M059J (cell line): ENCODE measurements at regions not wholly inside any gene's neighbourhood (a gene's known extent, or its start where the extent isn't known, plus 50 kb on each side); places are given as distances from the start of the nearest gene placed in this dataset.

ENCODE experiments used
- DNase-seq: peaks from one replicate; pipeline ENCODE4 v3.0.0-alpha.2; 2012; ENCODE audit warnings: low read depth

DNA sequence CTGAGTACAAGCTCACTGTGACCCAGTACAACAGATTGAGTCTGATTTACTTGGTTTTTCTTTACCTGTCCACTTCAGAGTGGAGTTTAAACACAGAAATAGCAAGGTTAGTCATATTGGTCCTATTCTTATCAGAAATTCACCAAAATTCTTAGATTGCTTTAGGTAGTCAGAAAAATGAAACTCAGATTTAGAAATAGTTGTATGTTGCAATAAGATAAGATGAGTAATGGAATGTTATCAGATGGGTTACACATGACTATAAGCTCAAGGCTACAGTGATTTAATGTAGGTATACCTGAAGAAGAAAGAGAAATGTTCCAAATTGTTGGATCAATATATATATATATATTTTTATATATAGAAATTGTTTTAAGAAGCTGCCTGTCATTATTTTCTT lies 524.1 kb downstream of the LRFN5 start:
- no peak for DNase-seq

DNA sequence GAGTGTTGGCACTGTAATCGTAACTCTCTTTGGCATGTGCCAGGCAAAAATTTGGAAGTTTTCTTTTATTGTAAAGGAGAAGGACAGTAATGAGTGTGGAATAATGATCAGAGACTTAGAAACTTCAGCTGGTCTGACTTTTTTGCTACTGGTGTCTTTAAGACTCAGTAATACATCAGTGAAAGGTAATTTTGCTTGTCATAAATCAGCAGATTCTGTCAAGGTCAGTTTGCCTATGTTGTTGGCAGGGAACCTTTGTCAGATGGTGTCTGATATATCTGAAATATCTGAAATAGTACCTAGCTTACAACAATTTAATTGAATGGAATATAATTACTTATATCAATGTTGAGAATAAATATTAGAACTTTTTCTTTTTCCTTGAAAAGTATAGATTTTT lies 516.9 kb downstream of the LRFN5 start:
- no peak for DNase-seq

DNA sequence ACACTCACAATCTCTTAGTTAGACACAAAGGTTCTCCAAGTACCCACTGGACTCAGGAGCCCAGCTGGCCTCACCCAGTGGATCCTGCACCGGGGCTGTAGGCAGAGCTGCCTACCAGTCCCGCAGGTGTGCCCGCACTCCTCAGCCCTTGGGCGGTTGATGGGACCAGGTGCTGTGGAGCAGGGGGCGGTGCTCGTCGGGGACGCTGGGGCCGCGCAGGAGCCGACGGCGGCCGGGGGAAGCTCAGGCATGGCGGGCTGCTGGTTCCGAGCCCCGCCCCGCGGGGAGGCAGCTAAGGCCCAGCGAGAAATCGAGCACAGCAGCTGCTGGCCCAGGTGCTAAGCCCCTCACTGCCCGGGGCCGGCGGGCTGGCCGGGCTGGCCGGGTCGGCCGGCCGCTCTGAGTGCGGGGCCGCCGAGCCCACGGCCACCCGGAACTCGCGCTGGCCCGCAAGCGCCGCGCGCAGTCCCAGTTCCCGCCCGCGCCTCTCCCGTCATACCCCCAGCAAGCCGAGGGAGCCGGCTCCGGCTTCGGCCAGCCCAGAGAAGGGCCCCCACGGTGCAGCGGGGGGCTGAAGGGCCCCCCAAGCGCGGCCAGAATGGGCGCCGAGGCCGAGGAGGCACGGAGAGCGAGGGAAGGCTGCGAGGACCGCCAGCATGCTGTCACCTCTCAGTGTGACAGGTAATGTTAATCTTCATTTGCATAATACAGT lies 506.8 kb downstream of the LRFN5 start:
- DNase-seq, result no peak

DNA sequence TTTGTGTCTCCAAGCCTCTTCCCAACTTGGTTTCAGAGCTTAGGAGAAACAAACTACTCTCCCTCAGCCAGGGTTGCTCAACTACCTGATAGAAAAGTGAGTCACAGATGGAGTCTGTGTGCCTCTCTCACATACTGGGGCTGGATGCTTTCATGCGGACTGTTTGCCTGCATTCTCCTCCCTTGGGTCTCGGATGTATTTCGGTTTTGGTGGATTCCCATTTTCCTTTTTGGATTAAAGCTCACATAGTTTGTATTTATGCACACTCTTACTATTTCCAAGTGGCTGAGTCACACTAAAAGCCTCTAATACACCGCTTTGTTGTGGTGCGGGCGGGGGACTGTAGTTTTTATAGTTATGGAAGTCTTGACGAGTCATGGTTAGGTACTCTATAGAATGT lies 505.4 kb downstream of the LRFN5 start:
- peak; percentile 12 for DNase-seq

DNA sequence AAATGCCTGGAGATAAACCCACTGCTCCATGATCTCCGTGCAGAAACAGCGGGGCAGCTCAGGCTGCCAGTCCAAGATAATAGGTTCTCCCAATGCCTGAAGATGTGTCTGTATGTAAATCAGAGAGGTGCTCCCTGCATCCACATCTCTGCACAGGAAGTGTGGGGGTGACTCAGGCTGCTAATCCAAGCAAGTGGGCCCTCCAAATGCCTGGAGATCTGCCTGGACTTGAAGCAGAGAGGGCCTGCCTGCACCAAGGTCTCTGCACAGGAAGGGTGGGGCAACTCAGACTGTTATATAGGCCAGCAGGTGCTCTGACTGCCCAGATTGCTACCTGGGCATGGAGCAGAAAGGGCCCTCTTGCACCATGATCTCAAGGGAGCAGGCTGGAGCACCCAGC lies 504.7 kb downstream of the LRFN5 start:
- no peak for DNase-seq

DNA sequence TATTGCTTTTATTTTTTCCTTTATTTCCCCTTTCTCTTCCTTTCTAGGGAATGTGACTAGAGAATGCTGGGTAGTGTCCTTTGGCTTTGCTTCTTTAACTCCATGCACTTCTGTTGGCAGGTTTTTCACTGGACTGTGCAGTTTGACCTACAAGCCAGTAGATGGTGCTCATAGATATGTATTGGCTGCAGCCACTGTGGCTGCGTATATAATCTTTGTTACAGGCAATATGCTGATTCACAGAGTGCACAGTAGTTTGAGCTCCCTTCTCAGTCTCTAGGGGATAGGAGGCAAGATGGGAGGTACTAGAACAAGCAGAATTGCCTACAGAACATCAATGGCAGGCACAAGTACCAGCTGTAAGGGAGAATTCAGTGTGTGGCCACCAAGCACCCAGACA lies 503.5 kb downstream of the LRFN5 start:
- peak; percentile 13 for DNase-seq

DNA sequence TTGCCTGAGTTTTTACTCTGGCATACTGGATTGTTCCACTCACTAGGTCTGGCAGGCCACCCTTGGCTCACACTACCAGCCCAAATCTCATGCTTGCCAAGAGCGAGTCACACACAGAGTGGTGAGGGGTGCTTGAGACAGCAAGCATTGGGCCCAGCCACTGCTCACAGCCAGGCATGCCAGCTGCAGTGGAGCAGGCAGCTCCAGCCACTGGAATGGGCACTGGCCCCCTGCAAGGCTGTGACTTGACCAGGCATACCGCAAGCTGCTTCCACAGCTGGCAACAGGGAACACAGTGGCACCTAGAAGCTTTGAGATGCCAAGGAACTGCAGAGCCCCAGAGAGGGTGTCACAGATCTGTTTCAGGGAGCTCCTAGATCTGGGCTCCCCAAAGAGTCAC lies 488.5 kb downstream of the LRFN5 start:
- DNase-seq, result peak; percentile 11

DNA sequence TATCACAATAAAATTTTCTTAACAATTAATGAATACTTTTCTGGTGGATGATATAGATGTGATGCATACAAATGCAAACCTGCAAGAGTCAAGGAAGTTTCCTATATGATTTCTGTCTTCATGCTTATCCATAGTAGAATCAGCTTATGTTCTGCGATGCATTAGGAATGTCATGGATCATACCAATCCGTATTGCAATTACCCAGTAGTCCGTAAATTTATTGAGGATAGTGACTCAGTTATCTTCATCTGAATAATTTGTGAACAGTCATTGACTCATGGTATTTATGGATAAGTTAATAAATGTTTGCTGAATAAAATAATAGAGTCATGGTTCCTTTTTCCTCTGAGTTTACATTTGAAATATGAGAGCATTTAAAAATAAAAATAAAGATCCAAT lies 483.4 kb downstream of the LRFN5 start:
- DNase-seq, result no peak

DNA sequence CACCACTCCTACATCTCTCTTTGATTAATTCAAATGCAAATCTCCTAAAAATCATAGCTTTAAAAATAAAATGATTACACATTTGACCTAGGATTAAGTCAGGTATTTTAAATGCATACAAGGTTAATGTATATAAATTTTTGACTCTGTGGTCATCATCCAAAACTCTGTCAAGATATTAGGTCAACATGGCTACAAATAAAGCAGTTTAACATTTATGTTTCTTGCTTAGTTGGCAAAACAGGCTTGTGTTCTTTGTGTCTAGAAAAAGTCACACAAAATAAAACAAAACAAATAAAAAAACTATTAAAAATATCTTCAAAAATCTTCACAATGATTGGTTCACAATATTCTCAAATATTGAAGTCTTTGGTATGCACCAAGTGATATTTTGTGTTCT lies 473.2 kb downstream of the LRFN5 start:
- DNase-seq, result no peak

DNA sequence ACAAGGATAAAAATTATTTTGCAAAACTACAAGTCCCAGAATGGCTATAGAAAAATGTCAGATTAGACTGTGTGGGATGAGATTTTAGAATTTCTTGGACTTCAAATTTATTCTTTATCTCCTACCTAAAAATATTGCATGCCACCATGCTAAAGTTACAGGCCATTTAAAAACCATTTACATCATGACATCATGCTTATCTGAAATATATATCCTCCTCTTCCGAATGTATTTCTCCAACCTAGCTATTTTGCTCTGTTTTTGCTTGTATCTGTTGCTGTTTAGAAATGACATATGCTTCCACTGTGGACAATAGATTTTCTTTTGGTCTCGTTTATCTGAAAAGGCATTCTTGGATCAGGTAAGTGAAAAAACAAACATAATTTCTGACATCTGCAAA lies 471.7 kb downstream of the LRFN5 start:
- no peak for DNase-seq

DNA sequence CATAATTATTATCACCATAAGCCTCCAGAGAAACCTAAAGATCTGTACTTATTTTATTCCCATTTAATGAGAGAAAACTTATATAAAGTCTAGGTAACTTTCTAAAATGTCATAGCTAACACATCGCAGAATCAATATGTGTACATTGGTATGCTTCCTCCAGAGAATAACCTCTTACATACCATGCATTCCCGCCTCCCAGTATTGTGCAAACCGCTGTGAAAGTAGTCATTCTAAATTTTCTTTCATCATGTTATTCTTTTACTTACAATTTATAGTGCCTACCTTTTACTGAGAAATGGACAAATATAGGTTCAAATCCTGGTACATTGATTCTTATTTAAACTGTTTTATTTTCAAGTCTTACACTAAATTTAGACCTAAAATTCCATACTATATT lies 463.4 kb downstream of the LRFN5 start:
- DNase-seq, result no peak

DNA sequence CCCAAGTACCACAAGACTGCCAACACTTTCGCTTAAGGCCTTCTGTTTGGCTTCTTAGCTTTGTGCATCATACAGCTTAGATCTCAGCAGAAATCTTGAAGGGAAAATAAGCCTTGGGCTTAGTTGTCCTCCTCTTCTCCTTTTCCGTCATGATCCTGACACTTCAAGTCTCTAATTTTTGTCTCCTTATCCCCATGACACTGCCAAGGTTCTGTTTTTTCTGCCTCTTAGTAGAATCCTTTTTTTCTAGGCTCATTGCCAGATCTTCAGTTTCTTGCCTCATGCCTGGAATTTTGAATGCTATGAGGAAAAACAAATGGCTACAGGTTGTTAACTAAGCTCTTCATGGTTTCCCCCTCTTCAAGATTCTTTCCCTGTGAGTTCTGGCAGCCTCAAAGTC lies 450.4 kb downstream of the LRFN5 start:
- no peak for DNase-seq

DNA sequence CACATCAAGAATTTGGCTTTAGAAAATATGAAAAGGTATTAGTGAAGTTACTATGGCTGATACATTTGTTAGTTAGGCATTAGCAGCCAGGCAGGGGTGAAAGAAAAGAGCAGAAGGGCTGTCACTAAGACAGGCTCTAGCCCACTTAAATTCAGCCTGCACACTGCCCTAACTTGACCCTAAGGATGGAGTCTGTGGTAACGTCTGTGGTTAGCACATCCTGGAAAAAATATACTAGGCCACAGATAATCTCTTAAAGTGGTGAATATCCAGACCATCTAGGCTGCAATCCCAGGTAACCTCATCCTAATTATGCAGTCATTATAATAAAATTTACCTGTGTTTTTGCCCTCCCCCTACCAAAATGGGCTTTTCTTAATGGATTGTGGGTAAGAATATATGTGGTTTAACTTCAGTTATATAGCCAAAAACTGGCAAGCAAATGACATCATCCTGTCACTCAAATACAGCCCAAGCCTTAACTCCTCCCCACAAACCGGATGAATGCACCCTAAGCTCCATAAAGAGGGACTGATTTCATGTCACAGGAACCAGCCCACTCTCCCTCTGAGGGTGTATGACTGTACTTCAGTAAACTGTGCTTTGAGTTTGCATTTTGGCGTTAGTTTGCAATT lies 440.9 kb downstream of the LRFN5 start:
- peak; percentile 22 for DNase-seq

DNA sequence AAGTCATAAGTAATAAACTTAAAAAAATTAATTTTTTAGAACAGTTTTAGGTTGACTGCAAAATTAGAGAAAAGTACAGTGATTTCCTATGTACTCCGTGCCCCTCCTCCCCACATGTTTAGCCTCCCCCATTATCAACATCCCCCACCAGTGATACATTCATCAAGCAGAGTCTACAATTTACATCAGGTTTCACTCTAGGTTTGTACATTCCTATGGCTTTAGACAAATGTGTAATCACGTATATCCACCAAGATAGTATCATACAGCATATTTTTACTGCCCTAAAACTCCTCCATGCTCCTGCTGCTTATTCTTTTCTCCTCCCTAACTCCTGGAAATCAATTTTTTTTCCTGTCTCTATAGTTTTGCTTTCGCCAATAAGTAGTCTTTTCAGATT lies 438.7 kb downstream of the LRFN5 start:
- no peak for DNase-seq

DNA sequence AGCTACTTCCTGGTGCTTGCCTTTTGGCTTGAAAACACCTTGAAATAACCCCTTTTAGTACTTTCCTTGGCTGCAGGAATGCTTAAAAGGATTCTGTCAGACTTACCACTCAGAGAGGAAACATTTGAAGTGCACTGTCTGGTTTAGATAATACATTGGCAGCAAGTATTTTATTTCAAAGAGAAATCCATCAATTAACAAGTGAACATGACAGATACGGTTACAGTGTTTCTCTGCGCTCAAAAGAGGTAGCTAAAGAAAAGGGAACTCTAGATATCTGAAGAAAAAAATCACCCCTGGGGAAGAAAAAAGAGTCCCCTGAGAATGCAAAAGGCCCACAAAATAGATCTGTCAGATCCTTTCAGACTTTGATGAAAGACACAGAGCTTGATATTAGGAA lies 421.9 kb downstream of the LRFN5 start:
- no peak for DNase-seq

DNA sequence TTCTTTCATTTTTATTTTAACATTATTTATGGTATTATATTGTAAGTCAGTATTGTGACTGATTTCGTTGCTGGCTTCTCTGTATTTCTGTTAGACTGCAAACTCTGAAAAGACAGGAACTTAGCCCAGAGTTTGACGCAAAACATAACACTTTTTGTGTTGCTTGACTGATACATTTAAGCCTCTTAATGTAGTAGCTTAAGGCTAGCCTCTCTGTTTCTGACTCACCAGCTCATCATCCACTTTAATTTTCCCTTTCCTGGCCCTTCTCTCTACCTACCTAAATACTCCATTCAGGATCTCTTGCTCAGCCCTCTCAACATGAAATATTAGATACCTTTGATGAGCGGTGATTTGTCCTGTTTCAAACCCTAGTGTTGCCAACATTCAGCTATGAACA lies 420.6 kb downstream of the LRFN5 start:
- no peak for DNase-seq

DNA sequence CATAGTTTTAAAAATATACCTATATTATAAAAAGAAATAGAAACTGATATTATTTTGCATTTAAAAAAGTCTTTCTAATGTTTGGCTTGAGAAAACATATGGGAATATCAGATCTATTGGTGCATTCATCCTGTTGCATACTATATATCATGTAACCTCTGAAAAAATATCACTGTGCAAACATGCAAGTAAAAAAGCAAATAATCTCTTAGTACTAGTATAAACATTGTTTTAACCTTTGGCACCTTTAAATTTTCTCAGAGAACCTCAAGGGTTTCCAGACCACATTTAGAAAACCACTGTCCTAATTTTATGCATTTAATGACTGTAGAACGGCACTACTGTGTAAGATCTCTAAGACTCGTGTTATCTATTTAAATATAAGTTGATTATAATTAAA lies 416.8 kb downstream of the LRFN5 start:
- peak; percentile 2 for DNase-seq

DNA sequence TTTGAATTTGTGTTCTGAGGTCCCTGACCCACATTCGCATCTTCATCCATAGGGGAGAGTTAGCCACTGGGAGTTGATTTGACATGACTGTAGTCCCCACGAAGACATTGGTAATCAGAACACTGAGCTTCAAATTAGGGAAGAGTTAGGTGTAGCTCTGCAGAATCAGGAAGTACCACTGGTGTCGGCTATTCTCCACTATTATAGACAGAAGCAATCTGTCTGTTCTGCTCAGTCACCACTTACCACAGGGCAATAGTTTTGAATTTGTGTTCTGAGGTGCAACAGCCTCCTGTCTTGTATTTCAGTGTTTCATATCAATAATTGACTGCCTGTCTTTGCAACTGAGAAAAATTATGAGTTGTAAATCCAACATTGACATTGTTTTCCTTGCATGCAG lies 407.6 kb downstream of the LRFN5 start:
- DNase-seq, result no peak

DNA sequence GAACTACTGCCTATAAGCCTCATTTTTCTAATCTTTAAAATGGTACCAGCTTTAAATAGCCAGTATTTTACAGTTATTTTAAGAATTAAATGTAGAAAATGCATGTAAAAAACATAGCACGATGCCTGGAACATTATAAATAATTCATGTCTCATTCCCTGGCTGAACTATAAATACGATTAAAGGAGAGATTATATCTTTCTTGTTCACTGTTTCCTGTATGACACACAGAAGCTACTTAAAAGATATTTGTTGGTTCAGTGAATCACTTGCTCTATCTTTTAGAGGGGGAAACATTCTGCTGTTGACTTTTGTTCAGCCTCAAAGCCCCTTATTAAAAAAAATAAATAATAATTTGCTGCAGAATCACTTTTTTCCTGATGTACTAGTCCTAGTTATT lies 406.9 kb downstream of the LRFN5 start:
- DNase-seq, result no peak

DNA sequence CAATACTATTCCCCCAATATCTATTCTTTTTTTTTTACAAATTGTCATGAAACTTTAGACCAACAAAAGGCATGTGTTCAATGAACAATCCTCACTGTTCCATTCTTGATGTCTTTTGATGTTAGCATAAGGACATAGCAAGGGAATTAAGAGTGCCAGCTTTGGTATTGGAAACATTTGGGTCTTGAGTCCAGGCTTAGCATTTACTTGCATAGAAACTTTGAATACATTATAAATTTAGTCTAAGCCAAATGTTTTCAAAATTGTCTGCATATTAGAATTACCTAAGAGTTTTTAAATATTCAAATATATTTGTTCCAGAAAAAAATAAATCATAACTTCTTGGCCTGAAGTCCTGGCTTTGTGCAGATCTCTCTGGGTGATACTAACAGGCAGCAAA lies 406.5 kb downstream of the LRFN5 start:
- no peak for DNase-seq

DNA sequence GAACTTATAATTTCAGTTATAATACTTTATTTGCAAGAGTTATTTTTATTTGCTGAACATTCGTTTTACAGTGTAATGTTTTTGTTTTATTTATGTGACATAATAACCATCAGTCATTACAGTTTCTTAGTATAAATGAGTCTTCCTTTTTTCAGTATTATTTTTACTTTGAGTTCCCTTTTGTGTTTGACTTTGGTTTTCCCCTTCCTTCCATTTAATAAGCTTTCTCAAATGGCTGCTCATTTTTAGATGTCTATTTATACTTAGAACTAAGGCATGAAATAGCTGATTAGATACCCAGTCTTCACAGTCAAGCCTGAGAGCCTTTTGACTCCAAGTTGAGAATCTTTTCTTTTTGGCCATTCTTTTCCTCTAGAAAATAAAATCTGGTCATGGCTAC lies 404.5 kb downstream of the LRFN5 start:
- DNase-seq, result no peak

DNA sequence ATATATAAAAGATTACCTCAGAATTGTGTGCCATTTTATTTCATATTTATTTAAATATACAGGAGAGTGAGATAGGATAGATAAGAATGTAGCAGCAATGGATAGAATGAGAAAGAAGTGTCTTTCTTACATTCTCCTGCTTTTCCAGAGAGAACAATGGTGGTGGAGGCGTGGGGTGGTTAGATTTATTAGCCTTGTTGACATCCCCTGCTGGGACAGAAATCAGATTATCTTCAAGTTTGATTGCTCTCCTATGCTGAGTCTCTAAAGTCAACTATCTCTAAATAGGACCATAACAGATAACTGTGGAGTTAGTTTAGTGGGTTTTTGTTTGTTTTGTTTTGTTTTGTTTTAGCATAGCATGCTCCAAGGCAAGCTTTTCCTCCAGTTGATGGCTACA lies 397.6 kb downstream of the LRFN5 start:
- DNase-seq, result no peak

DNA sequence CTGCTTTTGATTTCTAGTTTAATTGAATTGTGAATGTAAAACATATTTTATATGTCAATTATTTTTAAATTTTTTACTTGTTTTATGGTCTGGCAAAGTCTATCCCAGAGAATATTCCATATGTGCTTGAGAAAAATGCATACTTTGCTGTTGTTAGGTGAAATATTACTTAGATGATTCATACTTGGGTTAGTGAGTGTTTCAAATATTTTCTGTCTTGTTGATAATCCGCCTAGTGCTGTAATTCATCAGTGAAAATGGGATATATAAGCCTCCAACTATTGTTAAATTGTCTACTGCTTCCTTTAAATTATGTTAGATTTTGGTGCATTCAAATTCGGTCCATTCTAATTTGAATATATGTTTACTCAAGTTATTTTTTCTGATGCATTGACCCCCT lies 395.5 kb downstream of the LRFN5 start:
- no peak for DNase-seq

DNA sequence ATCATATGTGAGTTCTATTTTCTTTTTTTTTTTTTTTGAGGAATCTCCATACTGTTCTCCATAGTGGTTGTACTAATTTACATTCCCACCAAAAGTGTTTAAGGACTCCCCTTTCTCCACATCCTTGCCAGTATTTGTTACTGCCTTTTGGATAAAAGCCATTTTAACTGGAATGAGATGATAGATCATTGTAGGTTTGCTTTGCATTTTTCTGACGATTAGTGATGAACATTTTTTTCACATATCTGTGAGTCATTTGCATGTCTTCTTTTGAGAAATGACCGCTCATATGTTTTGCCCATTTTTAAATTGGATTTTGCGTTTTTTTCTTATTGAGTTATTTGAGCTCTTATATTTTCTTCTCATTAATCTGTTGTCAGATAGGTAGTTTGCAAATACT lies 394.8 kb downstream of the LRFN5 start:
- DNase-seq, result no peak
